HepG2 (cell line): ENCODE measurements at regions not wholly inside any gene's neighbourhood (a gene's known extent, or its start where the extent isn't known, plus 50 kb on each side); places are given as distances from the start of the nearest gene placed in this dataset.

Experiments
- BHLHE40 ChIP-seq: IDR thresholded peaks from 2 replicates; pipeline ENCODE4 v1.6.1; 2011; ENCODE audit warnings: low read length, improper control_type of control experiment
- BRD4 ChIP-seq: sonication (generic); formaldehyde crosslinking; IDR thresholded peaks from 2 replicates; pipeline ENCODE4 v1.4.0; 2020; ENCODE audit warnings: missing genetic modification reagents
- MTERF4 ChIP-seq: sonication (generic); formaldehyde crosslinking; IDR thresholded peaks from 2 replicates; pipeline ENCODE4 v1.8.0; 2023; ENCODE audit warnings: mild to moderate bottlenecking, missing genetic modification reagents
- SKI ChIP-seq: fragments of 450-650 bp; IDR thresholded peaks from one replicate; pipeline ENCODE4 v1.6.1; 2018; ENCODE audit warnings: mild to moderate bottlenecking; ENCODE audit not compliant: partially characterized antibody
- SMC3 ChIP-seq: IDR thresholded peaks from 2 replicates; pipeline ENCODE4 v1.6.1; 2011; ENCODE audit warnings: low read length, improper control_type of control experiment
- TAF1 ChIP-seq: sonication (generic); formaldehyde crosslinking; IDR thresholded peaks from 2 replicates; pipeline ENCODE4 v1.4.0; 2020; ENCODE audit warnings: missing genetic modification reagents

- no peak for TF ChIP-seq MTERF4 (CRISPR knock-in tag)
- TF ChIP-seq SMC3, result no peak
- no peak for TF ChIP-seq SKI
- no peak for TF ChIP-seq BHLHE40
- TF ChIP-seq TAF1, result no peak
- no peak for TF ChIP-seq BRD4
Observed at GRCh38 chr16:64513871-64514270, 608.0 kb downstream of the CDH11 start.
